Activated T-helper 9 cell treated with anti-CD3 and anti-CD28 coated beads, Interleukin-2, amount 50 U/mL, for 16 hours (primary cell): ENCODE measurements at regions not wholly inside any gene's neighbourhood (a gene's known extent, or its start where the extent isn't known, plus 50 kb on each side); places are given as distances from the start of the nearest gene placed in this dataset.

Experiments used
- DNase-seq: peaks from one replicate; pipeline ENCODE4 v3.0.0-alpha.2; 2020; ENCODE audit warnings: low read depth

- no peak for DNase-seq
Observed at GRCh38 chr2:181354626-181355025, 102.6 kb upstream of the ITGA4 start.

GRCh38 chr2:181356526-181357130 is 100.6 kb upstream of the ITGA4 start:
- DNase-seq, result no peak

GRCh38 chr2:181357979-181358378 is 99.2 kb upstream of the ITGA4 start:
- DNase-seq, result no peak

- no peak for DNase-seq
Observed at GRCh38 chr2:181362561-181362960, 94.6 kb upstream of the ITGA4 start.

GRCh38 chr2:181363164-181363563 is 94.0 kb upstream of the ITGA4 start:
- no peak for DNase-seq

- no peak for DNase-seq
Observed at GRCh38 chr2:181364492-181365170, 92.6 kb upstream of the ITGA4 start.

GRCh38 chr2:181366675-181367175 is 90.5 kb upstream of the ITGA4 start:
- DNase-seq, result no peak

GRCh38 chr2:181367411-181367810 is 89.8 kb upstream of the ITGA4 start:
- no peak for DNase-seq

- no peak for DNase-seq
Observed at GRCh38 chr2:181367906-181368435, 89.2 kb upstream of the ITGA4 start.

GRCh38 chr2:181370126-181370525 is 87.1 kb upstream of the ITGA4 start:
- no peak for DNase-seq

- DNase-seq, result no peak
Observed at GRCh38 chr2:181371195-181371594, 86.0 kb upstream of the ITGA4 start.

- DNase-seq, result no peak
Observed at GRCh38 chr2:181371782-181372645, 85.2 kb upstream of the ITGA4 start.

- no peak for DNase-seq
Observed at GRCh38 chr2:181372646-181373040, 84.5 kb upstream of the ITGA4 start.

- DNase-seq, result no peak
Observed at GRCh38 chr2:181374781-181375675, 82.2 kb upstream of the ITGA4 start.

- no peak for DNase-seq
Observed at GRCh38 chr2:181376442-181376841, 80.7 kb upstream of the ITGA4 start.

- no peak for DNase-seq
Observed at GRCh38 chr2:181376999-181377398, 80.2 kb upstream of the ITGA4 start.

GRCh38 chr2:181378491-181378890 is 78.7 kb upstream of the ITGA4 start:
- DNase-seq, result no peak

- DNase-seq, result no peak
Observed at GRCh38 chr2:181380581-181380980, 76.6 kb upstream of the ITGA4 start.

GRCh38 chr2:181384923-181385322 is 72.3 kb upstream of the ITGA4 start:
- no peak for DNase-seq

- no peak for DNase-seq
Observed at GRCh38 chr2:181389524-181389923, 67.7 kb upstream of the ITGA4 start.

- DNase-seq, result no peak
Observed at GRCh38 chr2:181393472-181393871, 63.7 kb upstream of the ITGA4 start.
